ENCODE measurements at regions not wholly inside any gene's neighbourhood (a gene's known extent, or its start where the extent isn't known, plus 50 kb on each side); places are given as distances from the start of the nearest gene placed in this dataset.
A peak's percentile ranks its signal among the peaks of the same experiment; 100 is the strongest.
"Not testable (repeated sequence)": the region's sequence is repeated elsewhere in the genome, so short reads cannot be mapped to it uniquely, and the experiment has no call there.

- DNase-seq, result no peak
Measured at GRCh38 chr12:88878295-88878694, 298.0 kb upstream of the KITLG start.

- peak; percentile 56 for DNase-seq
Measured at GRCh38 chr12:88876857-88877256, 296.6 kb upstream of the KITLG start.

- no peak for DNase-seq
Measured at GRCh38 chr12:88870000-88870737, 289.9 kb upstream of the KITLG start.

GRCh38 chr12:88868050-88868449, 287.8 kb upstream of the KITLG start:
- no peak for DNase-seq

GRCh38 chr12:88867510-88867909, 287.2 kb upstream of the KITLG start:
- DNase-seq, result no peak

GRCh38 chr12:88866881-88867280, 286.6 kb upstream of the KITLG start:
- peak; percentile 69 for DNase-seq

GRCh38 chr12:88865537-88865936, 285.3 kb upstream of the KITLG start:
- DNase-seq, result no peak

- peak; percentile 41 for DNase-seq
Measured at GRCh38 chr12:88860851-88861250, 280.6 kb upstream of the KITLG start.

- no peak for DNase-seq
Measured at GRCh38 chr12:88856201-88856600, 275.9 kb upstream of the KITLG start.

GRCh38 chr12:88855301-88855700, 275.0 kb upstream of the KITLG start:
- no peak for DNase-seq

- peak; percentile 85 for DNase-seq
Measured at GRCh38 chr12:88854260-88854659, 274.0 kb upstream of the KITLG start.

GRCh38 chr12:88847246-88847645, 267.0 kb upstream of the KITLG start:
- not testable (repeated sequence) for DNase-seq

- DNase-seq, result no peak
Measured at GRCh38 chr12:88844426-88844825, 264.2 kb upstream of the KITLG start.

GRCh38 chr12:88842314-88842713, 262.0 kb upstream of the KITLG start:
- no peak for DNase-seq

GRCh38 chr12:88839486-88839885, 259.2 kb upstream of the KITLG start:
- no peak for DNase-seq

- no peak for DNase-seq
Measured at GRCh38 chr12:88836156-88836555, 255.9 kb upstream of the KITLG start.

GRCh38 chr12:88834226-88834625, 254.0 kb upstream of the KITLG start:
- peak; percentile 44 for DNase-seq

- no peak for DNase-seq
Measured at GRCh38 chr12:88833641-88834116, 253.4 kb upstream of the KITLG start.

- DNase-seq, result not testable (repeated sequence)
Measured at GRCh38 chr12:88828537-88828936, 248.3 kb upstream of the KITLG start.

GRCh38 chr12:88820012-88820411, 239.7 kb upstream of the KITLG start:
- DNase-seq, result no peak

GRCh38 chr12:88816201-88816600, 235.9 kb upstream of the KITLG start:
- DNase-seq, result no peak

- no peak for DNase-seq
Measured at GRCh38 chr12:88814779-88815178, 234.5 kb upstream of the KITLG start.

- DNase-seq, result no peak
Measured at GRCh38 chr12:88812610-88813009, 232.3 kb upstream of the KITLG start.

- no peak for DNase-seq
Measured at GRCh38 chr12:88810806-88811205, 230.5 kb upstream of the KITLG start.

- DNase-seq, result not testable (repeated sequence)
Measured at GRCh38 chr12:88809841-88810240, 229.6 kb upstream of the KITLG start.

Data from fibroblast of skin of scalp (primary cell).